Stimulated activated CD4-positive, alpha-beta T cell treated with anti-CD3 and anti-CD28 coated beads, Interleukin-2, amount 100 ng/mL, for 4 hours (primary cell): ENCODE measurements at regions not wholly inside any gene's neighbourhood (a gene's known extent, or its start where the extent isn't known, plus 50 kb on each side); places are given as distances from the start of the nearest gene placed in this dataset.
"Not testable (repeated sequence)": the region's sequence is repeated elsewhere in the genome, so short reads cannot be mapped to it uniquely, and the experiment has no call there.

ENCODE experiments used
- DNase-seq: peaks from one replicate; pipeline ENCODE4 v3.0.0-alpha.2; 2020; ENCODE audit warnings: low read depth

GRCh38 chr22:27099946-27100722, 442.7 kb downstream of the MIAT start:
- no peak for DNase-seq

DNA sequence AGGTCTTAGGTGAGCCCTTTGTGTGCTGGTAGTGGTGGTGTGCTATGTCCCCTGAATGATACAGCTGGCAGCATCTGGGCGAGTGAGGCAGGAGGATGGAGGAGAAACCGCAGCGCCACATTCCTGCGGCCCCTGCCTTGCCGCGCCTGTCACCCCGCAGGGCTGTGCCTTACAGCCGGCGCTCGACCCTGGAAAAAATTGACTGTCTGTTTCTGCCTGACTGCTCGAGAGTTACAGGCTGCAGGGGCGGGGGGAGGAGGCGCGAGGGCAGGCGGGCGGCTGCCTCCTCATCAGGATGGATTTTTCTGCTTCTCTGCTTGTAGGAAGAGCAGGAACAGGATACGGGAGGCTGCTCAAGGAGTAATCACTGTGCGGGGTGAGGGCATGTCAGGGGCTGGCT, 443.4 kb downstream of the MIAT start:
- no peak for DNase-seq

- no peak for DNase-seq
Observed at GRCh38 chr22:27101288-27101687, 443.9 kb downstream of the MIAT start.

GRCh38 chr22:27104449-27104848, 447.1 kb downstream of the MIAT start:
- no peak for DNase-seq

GRCh38 chr22:27105142-27106025, 448.0 kb downstream of the MIAT start:
- DNase-seq: no peak

- DNase-seq: no peak
Observed at GRCh38 chr22:27106985-27107384, 449.6 kb downstream of the MIAT start.

DNA sequence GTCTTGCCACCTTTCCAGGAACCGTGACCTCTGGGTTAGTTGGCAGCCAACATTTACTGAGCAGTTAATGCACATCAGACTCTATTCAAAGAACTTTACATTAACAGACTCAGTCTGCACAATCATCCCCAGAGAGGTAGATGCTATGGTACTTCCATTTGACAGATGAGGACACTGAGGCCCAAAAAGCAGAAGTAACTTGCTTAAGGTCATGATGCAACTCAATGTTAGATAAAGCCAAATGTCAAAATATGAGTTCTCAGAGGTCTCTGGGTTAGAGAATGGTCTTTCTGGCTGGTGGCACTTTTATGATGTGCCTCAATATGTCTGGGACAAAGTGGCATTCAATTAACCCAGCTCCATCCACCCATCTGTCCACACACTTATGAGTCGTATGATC, 450.0 kb downstream of the MIAT start:
- no peak for DNase-seq

DNA sequence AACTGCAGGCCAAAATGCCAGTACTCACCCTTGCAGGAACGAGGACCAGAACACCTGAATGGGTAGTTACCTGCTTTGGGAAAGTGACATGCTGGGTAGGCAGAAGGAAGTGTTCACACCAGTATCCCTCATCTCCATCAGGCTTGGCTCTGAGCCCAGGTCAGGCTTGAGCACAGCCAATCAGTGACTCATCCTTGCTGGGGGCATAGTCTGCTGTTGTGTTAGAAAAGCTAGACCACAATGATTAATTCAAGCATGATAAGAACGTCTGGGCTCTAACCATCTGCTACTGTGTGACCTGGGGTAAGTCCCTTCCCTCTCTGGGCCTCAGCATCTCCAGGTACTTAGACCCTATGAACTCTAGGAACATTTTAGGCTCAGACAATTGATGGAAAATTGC, 450.4 kb downstream of the MIAT start:
- no peak for DNase-seq

DNA sequence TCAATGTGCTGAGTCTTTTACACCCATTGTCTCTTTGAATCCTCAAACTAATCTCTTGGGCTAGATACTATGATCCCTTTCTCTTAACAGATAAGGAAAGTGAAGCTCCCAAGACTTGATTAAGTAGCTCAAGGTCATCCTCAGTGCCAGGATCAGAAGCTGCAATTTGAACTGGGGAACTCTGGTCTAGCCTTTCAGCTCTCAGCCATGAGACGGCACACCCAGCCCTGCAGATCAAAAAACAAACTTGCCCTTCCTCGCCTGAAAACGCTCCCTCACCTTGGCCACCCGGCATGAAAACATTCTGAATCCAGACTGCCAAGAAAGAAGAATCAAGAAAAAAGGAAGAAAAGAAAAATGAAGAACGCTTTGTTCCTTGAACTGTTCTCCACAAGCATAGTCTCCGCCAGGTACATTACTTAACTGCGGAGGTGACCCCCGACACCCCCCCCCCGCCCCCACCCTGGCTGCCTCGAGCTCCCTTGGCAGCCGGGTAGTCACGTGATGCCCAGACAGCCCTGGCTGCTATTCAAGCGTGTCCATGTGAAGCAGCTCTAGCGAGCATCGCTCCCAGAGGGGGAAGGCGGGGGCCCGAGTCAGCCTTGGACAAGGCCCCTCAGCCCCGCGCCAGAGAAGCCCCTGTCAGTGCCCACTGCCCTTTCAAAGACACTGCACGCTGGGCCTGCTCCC, 451.2 kb downstream of the MIAT start:
- DNase-seq: no peak

DNA sequence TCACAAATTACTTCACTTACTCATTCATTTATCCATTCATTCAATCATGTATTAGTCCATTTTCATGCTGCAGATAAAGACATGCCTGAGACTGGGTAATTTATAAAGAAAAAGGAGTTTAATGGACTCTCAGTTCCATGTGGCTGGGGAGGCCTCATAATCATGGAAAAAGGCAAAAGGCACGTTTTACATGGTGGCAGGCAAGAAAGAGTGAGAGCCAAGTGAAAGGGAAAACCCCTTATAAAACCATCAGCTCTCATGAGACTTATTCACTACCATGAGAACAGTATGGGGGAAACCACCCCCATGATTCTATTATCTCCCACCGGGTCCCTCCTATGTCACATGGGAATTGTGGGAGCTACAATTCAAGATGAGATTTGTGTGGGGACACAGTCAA, 452.0 kb downstream of the MIAT start:
- not testable (repeated sequence) for DNase-seq

DNA sequence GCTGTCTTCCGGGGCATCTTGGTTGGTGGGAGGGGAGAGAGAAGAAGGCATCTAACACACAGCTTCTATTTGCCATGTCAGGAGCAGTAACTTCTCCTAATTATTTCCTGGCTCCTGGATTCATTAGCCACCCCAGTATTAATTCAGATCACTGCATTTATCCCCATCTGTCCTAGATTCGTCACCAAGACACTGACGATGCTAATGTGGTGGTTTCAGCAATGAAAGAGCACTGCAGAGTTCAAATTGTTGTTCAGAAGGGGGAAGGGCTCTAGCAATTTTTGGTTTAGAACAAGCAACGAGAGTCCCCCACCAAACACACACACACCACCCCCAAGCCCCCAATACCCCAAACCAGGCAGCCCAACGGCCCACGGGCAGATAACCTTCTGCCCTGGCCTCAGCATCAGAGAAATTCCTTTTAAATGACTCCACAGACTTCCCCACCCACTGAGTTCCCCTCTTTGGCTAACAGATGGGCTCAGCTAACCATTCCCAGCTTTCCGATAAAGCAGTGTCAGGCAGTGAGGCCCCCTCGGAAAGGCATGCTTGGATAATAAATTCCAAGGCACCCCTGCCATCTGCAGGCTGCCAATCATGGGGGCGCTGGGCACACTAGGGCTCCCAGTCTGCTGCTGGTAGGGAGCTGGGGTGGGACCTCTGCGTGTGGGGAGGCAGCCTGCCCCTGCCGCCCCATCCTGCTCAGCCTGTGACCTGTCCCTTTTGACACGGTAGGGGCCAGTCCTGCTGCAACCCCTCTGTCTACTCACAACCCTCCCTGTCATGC, 453.5 kb downstream of the MIAT start:
- no peak for DNase-seq

GRCh38 chr22:27111796-27112672, 454.6 kb downstream of the MIAT start:
- DNase-seq: no peak

- no peak for DNase-seq
Observed at GRCh38 chr22:27113211-27113635, 455.8 kb downstream of the MIAT start.

DNA sequence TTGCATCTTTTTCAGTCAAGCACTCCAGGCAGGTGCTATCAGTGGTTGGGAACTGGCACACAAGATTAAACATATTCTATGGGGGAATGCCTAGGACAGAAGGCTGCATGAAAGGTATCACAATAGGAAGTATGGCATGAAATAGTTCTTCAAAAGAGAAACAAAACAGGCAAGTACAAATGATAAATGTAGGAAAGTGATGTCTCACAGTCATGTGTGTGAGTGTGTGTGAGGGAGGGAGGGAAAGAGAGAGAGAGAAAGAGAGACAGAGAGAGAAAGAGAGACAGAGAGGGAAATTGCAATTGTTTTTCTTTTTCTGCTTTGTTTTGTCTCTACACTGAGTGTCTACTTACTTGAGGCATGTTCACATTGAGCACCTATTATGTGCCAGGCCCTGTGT, 456.3 kb downstream of the MIAT start:
- DNase-seq: no peak

DNA sequence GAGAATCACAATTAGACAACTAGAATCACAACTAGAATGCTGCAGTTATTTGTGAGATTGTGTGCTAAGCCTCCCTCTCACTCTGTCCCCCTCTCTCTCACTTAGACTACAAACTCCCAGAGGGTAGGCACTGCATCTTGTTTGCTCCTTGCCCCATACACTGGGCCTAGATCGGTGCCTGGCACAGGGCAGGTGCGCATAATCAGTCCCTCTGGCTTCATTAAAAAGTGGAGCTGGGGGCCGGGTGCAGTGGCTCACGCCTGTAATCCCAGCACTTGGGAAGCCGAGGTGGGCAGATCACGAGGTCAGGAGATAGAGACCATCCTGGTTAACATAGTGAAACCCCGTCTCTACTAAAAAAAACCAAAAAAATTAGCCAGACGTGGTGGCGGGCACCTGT, 456.8 kb downstream of the MIAT start:
- no peak for DNase-seq

- no peak for DNase-seq
Observed at GRCh38 chr22:27115410-27115809, 458.0 kb downstream of the MIAT start.

GRCh38 chr22:27115816-27116256, 458.4 kb downstream of the MIAT start:
- DNase-seq: no peak

DNA sequence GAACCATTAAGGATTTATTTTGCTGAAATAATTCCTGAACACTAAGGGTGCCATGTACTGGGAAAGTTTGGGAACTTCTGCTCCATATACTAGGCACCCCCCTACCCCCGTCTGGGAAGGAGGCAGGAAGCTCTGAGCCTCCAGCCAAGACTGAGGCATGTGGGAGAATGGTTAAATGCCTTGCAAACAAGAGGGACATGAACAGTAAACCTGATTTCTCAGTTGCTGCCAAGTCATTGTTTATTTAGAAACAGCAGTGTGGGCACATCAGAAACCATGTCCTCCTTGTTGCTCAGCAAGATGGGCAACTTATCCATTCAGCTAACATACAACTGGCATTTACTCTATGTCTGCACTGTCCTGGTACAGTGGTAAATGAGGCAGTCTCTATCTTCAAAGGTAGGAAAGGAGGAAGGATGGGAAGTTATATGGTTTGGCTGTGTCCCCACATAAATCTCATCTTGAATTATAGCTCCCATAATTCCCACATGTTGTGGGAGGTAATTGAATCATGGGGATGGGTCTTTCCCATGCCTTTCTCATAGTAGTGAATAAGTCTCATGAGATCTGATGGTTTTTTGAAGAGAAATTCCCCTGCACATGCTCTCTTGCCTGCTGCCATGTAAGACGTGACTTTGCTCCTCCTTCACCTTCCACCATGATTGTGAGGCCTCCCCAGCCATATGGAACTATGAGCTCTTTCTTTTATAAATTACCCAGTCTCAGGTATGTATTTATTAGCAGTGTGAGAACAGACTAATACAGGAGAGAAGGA, 459.1 kb downstream of the MIAT start:
- DNase-seq: no peak

- DNase-seq: no peak
Observed at GRCh38 chr22:27120036-27120435, 462.6 kb downstream of the MIAT start.

GRCh38 chr22:27122574-27122973, 465.2 kb downstream of the MIAT start:
- no peak for DNase-seq
